Thoracic aorta (tissue), 2 donors: ENCODE measurements at regions not wholly inside any gene's neighbourhood (a gene's known extent, or its start where the extent isn't known, plus 50 kb on each side); places are given as distances from the start of the nearest gene placed in this dataset.

ENCODE experiments used
- ATAC-seq: fragments of 150-250 bp; one replicate; pipeline ENCODE4 v1.8.0; 2017; ENCODE audit warnings: low read depth; ENCODE audit not compliant: insufficient number of reproducible peaks, low FRiP score
- DNase-seq: peaks from one replicate; pipeline ENCODE4 v3.0.0-alpha.2; 2020; ENCODE audit warnings: low spot score
- H3K27ac ChIP-seq, 2 donors: fragments of 200-600 bp; sonication (generic); 1 replicate in 1 of 2; 2 replicates in 1 of 2; pipeline ENCODE4 v1.5.1; 2016; ENCODE audit warnings: mild to moderate bottlenecking in 2 of 2, moderate library complexity in 2 of 2
- H3K27me3 ChIP-seq: fragments of 200-600 bp; sonication (generic); replicated peaks from 2 replicates; pipeline ENCODE4 v1.6.0; 2016; ENCODE audit warnings: mild to moderate bottlenecking; ENCODE audit not compliant: insufficient read depth
- H3K36me3 ChIP-seq: fragments of 200-600 bp; sonication (generic); one replicate; pipeline ENCODE4 v1.5.1; 2016
- H3K4me1 ChIP-seq, 2 donors: fragments of 200-600 bp; sonication (generic); 1 replicate in 1 of 2; 2 replicates in 1 of 2; pipeline versions ENCODE4 v1.5.1 to v1.6.0; 2016; ENCODE audit warnings: low read depth in 2 of 2, mild to moderate bottlenecking in 1 of 2; ENCODE audit not compliant: control insufficient read depth in 1 of 2
- H3K4me3 ChIP-seq: fragments of 200-600 bp; sonication (generic); 2 replicates; pipeline ENCODE4 v1.5.1; 2016; ENCODE audit warnings: mild to moderate bottlenecking
- H3K9me3 ChIP-seq: fragments of 200-600 bp; sonication (generic); 2 replicates; pipeline ENCODE4 v1.5.1; 2016
- CTCF ChIP-seq: fragments of 200-600 bp; sonication (generic); IDR thresholded peaks from one replicate; pipeline ENCODE4 v1.5.1; 2019; ENCODE audit warnings: antibody characterized with exemption

- no peak overlapping the region for H3K4me3 ChIP-seq
- H3K36me3 ChIP-seq: no peaks in the 10 kb centered on the region
- no peak overlapping the region for H3K27ac ChIP-seq
- no peaks in the 10 kb centered on the region for H3K4me1 ChIP-seq
- no peak for DNase-seq
- H3K9me3 ChIP-seq: no peaks in the 10 kb centered on the region
- ATAC-seq: no peak
- no peak for TF ChIP-seq CTCF
- no peaks in the 10 kb centered on the region for H3K27me3 ChIP-seq
Observed at GRCh38 chr11:98965358-98965757, 55.4 kb upstream of the CNTN5 start.

- TF ChIP-seq CTCF: no peak
- Histone ChIP-seq H3K9me3 (no peaks in the 10 kb centered on the region), H3K27ac (no peak overlapping the region), H3K4me3 (no peak overlapping the region), H3K36me3 (no peaks in the 10 kb centered on the region), H3K4me1 (no peaks in the 10 kb centered on the region), H3K27me3 (no peaks in the 10 kb centered on the region)
- ATAC-seq (no peak), DNase-seq (no peak)
Observed at GRCh38 chr11:98965775-98966174, 55.0 kb upstream of the CNTN5 start.

GRCh38 chr11:98967005-98967404 lies 53.7 kb upstream of the CNTN5 start:
- H3K27me3 ChIP-seq: no peaks in the 10 kb centered on the region
- ATAC-seq: no peak
- TF ChIP-seq CTCF: no peak
- H3K36me3 ChIP-seq: no peaks in the 10 kb centered on the region
- no peak overlapping the region for H3K27ac ChIP-seq
- no peak overlapping the region for H3K4me3 ChIP-seq
- H3K4me1 ChIP-seq: no peaks in the 10 kb centered on the region
- no peak for DNase-seq
- no peaks in the 10 kb centered on the region for H3K9me3 ChIP-seq
